ENCODE measurements at regions not wholly inside any gene's neighbourhood (a gene's known extent, or its start where the extent isn't known, plus 50 kb on each side); places are given as distances from the start of the nearest gene placed in this dataset.

DNA sequence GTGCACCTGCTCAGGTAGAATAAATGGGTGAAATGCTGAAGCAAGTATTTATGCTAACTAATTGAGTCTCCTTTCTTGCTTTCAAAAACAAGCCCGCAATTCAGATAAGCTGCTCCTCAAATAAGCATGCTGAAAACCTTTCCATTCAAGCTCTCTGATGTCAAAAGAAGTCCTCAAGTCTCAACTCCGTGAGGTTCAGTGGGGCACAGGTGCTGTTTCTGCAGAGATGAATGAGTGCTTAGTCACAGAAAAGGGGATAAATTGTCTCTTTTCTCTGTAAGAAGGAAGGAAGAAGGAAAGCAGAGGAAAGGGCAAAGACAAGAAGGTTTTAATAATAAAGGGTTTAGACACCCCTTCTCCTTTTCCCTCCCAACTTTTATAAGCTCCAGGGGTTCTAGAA, 229.8 kb upstream of the NPY start:
- TF ChIP-seq, protein P1, sequence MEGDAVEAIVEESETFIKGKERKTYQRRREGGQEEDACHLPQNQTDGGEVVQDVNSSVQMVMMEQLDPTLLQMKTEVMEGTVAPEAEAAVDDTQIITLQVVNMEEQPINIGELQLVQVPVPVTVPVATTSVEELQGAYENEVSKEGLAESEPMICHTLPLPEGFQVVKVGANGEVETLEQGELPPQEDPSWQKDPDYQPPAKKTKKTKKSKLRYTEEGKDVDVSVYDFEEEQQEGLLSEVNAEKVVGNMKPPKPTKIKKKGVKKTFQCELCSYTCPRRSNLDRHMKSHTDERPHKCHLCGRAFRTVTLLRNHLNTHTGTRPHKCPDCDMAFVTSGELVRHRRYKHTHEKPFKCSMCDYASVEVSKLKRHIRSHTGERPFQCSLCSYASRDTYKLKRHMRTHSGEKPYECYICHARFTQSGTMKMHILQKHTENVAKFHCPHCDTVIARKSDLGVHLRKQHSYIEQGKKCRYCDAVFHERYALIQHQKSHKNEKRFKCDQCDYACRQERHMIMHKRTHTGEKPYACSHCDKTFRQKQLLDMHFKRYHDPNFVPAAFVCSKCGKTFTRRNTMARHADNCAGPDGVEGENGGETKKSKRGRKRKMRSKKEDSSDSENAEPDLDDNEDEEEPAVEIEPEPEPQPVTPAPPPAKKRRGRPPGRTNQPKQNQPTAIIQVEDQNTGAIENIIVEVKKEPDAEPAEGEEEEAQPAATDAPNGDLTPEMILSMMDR (IDR thresholded peaks at IDR 0.05) = no peak
- TF ChIP-seq POLR2A (IDR thresholded peaks at IDR 0.05) = no peak
